ENCODE measurements at regions not wholly inside any gene's neighbourhood (a gene's known extent, or its start where the extent isn't known, plus 50 kb on each side); places are given as distances from the start of the nearest gene placed in this dataset. TPM values are rescaled to one million over a fixed set of nuclear protein-coding genes. Genes with fewer than 3 reads are reported as not detected.

- Mint-ChIP-seq H3K36me3 (ENCODE audit: low read depth) (no peaks in the 10 kb centered on the region), H3K9me3 (peaks cover 3% of the 10 kb centered on the region), H3K27ac (no peak overlapping the region), H3K4me1 (no peaks in the 10 kb centered on the region), H3K27me3 (no peaks in the 10 kb centered on the region), H3K4me3 (no peak overlapping the region)
- ChIA-PET POLR2A (no interaction called here), CTCF (no interaction called here)
- DNase-seq = no peak
These were observed 67.4 kb upstream of the ADAMTS19 start for GRCh38 chr5:129392681-129393080.

- POLR2A ChIA-PET = no interaction called here
- DNase-seq = no peak
- Mint-ChIP-seq H3K27ac (no peak overlapping the region), H3K36me3 (ENCODE audit: low read depth) (no peaks in the 10 kb centered on the region), H3K9me3 (peaks cover 3% of the 10 kb centered on the region), H3K4me1 (no peaks in the 10 kb centered on the region), H3K27me3 (no peaks in the 10 kb centered on the region), H3K4me3 (no peak overlapping the region)
- CTCF ChIA-PET = no interaction called here
These were observed 64.9 kb upstream of the ADAMTS19 start for GRCh38 chr5:129395247-129395646.

DNA sequence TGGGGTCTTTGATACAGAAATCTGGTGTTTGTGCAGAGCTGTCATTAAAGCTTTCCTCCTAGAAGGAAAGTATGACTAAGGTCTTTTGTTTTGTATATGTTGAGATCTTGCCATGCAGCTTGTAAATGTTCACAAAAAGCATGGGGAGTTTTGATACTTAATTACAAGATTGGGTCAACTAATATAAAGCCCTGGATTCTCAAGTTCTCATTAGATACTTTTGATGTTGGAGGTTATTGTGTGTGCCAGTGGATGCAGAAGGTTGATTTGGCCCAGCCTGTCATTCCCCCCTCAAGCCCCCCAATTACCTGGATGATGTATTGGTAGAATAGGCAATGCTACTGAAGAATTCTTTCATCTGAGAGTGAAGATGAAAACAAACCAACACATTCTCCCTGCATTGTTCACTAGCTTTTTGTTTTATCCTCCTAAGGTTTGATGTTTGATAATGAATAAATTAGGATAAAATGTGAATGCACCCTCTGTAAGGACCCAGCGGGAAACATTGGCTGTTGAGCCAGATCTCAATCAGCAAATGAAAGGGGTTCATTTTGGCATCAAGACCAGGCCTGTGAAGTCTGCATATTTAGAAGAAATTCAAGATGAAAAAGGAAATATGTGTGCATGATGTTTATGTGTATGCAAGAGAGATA is 61.9 kb upstream of the ADAMTS19 start:
- POLR2A ChIA-PET = no interaction called here
- Mint-ChIP-seq H3K4me3 (no peak overlapping the region), H3K9me3 (peaks cover 3% of the 10 kb centered on the region), H3K4me1 (no peaks in the 10 kb centered on the region), H3K27me3 (no peaks in the 10 kb centered on the region), H3K27ac (no peak overlapping the region), H3K36me3 (ENCODE audit: low read depth) (no peaks in the 10 kb centered on the region)
- DNase-seq = no peak
- CTCF ChIA-PET = no interaction called here

- Mint-ChIP-seq H3K27me3 (no peaks in the 10 kb centered on the region), H3K4me1 (no peaks in the 10 kb centered on the region), H3K27ac (no peak overlapping the region), H3K4me3 (no peak overlapping the region), H3K9me3 (peaks cover 3% of the 10 kb centered on the region), H3K36me3 (ENCODE audit: low read depth) (no peaks in the 10 kb centered on the region)
- POLR2A ChIA-PET = no interaction called here
- no peak for DNase-seq
- CTCF ChIA-PET = interaction anchor here (0.8 kb wide), 1 partner anchor 8 kb away, joined by 5 read pairs; no protein-coding TSS in a partner anchor
These were observed 61.0 kb upstream of the ADAMTS19 start for GRCh38 chr5:129399069-129399468.

- no peaks in the 10 kb centered on the region for H3K36me3 Mint-ChIP-seq (ENCODE audit: low read depth)
- no peaks in the 10 kb centered on the region for H3K4me1 Mint-ChIP-seq
- DNase-seq = no peak
- ChIA-PET POLR2A (no interaction called here), CTCF (no interaction called here)
- H3K9me3 Mint-ChIP-seq = peaks cover 3% of the 10 kb centered on the region
- H3K4me3 Mint-ChIP-seq = no peak overlapping the region
- H3K27ac Mint-ChIP-seq = no peak overlapping the region
- H3K27me3 Mint-ChIP-seq = no peaks in the 10 kb centered on the region
These were observed 59.6 kb upstream of the ADAMTS19 start for GRCh38 chr5:129400395-129400983.

GRCh38 chr5:129405222-129405621 is 54.9 kb upstream of the ADAMTS19 start:
- no peak for DNase-seq
- no peak overlapping the region for H3K27ac Mint-ChIP-seq
- H3K4me1 Mint-ChIP-seq = no peaks in the 10 kb centered on the region
- no peaks in the 10 kb centered on the region for H3K27me3 Mint-ChIP-seq
- no peaks in the 10 kb centered on the region for H3K36me3 Mint-ChIP-seq (ENCODE audit: low read depth)
- H3K9me3 Mint-ChIP-seq = no peaks in the 10 kb centered on the region
- ChIA-PET POLR2A (no interaction called here), CTCF (no interaction called here)
- no peak overlapping the region for H3K4me3 Mint-ChIP-seq

DNA sequence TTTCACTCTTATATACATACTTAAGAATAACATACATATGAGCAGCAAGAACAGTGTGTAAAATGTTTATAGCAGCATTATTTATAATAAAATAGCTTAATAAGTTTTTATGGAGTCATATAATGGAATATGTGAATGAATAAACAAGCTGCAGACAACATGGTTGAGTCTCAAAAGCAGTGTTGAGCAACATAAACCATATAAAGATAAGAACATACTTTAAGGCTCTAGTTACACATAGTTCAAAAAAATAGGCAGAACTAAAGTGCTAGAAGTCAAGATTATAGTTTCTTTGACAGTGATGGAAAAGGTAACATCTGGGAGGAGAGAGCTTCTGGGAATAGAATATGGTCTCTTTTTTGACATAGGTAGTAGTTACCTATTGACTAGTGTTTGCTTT is 53.7 kb upstream of the ADAMTS19 start:
- ChIA-PET CTCF (no interaction called here), POLR2A (no interaction called here)
- DNase-seq = no peak
- no peaks in the 10 kb centered on the region for H3K9me3 Mint-ChIP-seq
- H3K27me3 Mint-ChIP-seq = no peaks in the 10 kb centered on the region
- H3K4me1 Mint-ChIP-seq = no peaks in the 10 kb centered on the region
- no peak overlapping the region for H3K27ac Mint-ChIP-seq
- H3K4me3 Mint-ChIP-seq = no peak overlapping the region
- no peaks in the 10 kb centered on the region for H3K36me3 Mint-ChIP-seq (ENCODE audit: low read depth)

Small RNAs in the stretch of these regions (microRNA-seq; reads per million reads assigned to microRNA genes)
- not detected for gene MIR4460 (ENCODE audit: borderline microRNAs expressed, borderline replicate concordance)
